ENCODE measurements at regions not wholly inside any gene's neighbourhood (a gene's known extent, or its start where the extent isn't known, plus 50 kb on each side); places are given as distances from the start of the nearest gene placed in this dataset.

GRCh38 chr2:217732992-217733391, 269.8 kb downstream of the TNS1 start:
- H3K27ac ChIP-seq (ENCODE audit: low read length) = no peak overlapping the region
- no peak overlapping the region for H3K4me3 ChIP-seq (ENCODE audit: low read depth in 2 of 2, low read length in 2 of 2)
- intact Hi-C loops (cut with micrococcal nuclease; ENCODE audit: unreplicated experiment) (no loop called here), in situ Hi-C loops (cut with HindIII; ENCODE audit: low pct_unique_long_range_greater_than_20kb, low sequenced_read_pairs) (no loop called here)
- no TSS peak for BruUV-seq (replicated peaks)
- no peak for ATAC-seq
- no peaks in the 10 kb centered on the region for H3K36me3 ChIP-seq (ENCODE audit: control insufficient read depth, insufficient read depth, low read length)
- no peak for DNase-seq (ENCODE audit: low read depth, low spot score)
- no peaks in the 10 kb centered on the region for H3K4me1 ChIP-seq (ENCODE audit: control insufficient read depth, insufficient read depth, low read length)
- H3K9me3 ChIP-seq (ENCODE audit: control insufficient read depth, insufficient read depth, low read depth, low read length) = no peaks in the 10 kb centered on the region
- H3K27me3 ChIP-seq (ENCODE audit: control insufficient read depth, insufficient read depth, low read length) = peaks cover 5% of the 10 kb centered on the region
- no peak for TF ChIP-seq TCF7L2 (IDR thresholded peaks at IDR 0.05; ENCODE audit: low read depth, low read length)
- no peak for TF ChIP-seq CTCF (IDR thresholded peaks at IDR 0.05)
- no peak for TF ChIP-seq POLR2AphosphoS5 (IDR thresholded peaks at IDR 0.05; ENCODE audit: low read depth, low read length)
- TF ChIP-seq SIN3A (IDR thresholded peaks at IDR 0.05; ENCODE audit: borderline replicate concordance, insufficient read depth, low read depth, low read length) = no peak
- TF ChIP-seq REST (IDR thresholded peaks at IDR 0.05; ENCODE audit: insufficient read depth in 1 of 2, low read depth in 2 of 2, low read length in 1 of 2) = no peak
- POLR2A ChIA-PET = interaction anchor here (0.5 kb wide), 1 partner anchor 16 kb away, joined by 19 read pairs; no protein-coding TSS in a partner anchor
- CTCF ChIA-PET = no interaction called here

- Histone ChIP-seq H3K4me3 (ENCODE audit: low read depth in 2 of 2, low read length in 2 of 2) (no peak overlapping the region), H3K4me1 (ENCODE audit: control insufficient read depth, insufficient read depth, low read length) (no peaks in the 10 kb centered on the region), H3K36me3 (ENCODE audit: control insufficient read depth, insufficient read depth, low read length) (no peaks in the 10 kb centered on the region), H3K27ac (ENCODE audit: low read length) (no peak overlapping the region), H3K27me3 (ENCODE audit: control insufficient read depth, insufficient read depth, low read length) (peaks cover 5% of the 10 kb centered on the region), H3K9me3 (ENCODE audit: control insufficient read depth, insufficient read depth, low read depth, low read length) (no peaks in the 10 kb centered on the region)
- TF ChIP-seq REST (IDR thresholded peaks at IDR 0.05; ENCODE audit: insufficient read depth in 1 of 2, low read depth in 2 of 2, low read length in 1 of 2) (no peak), CTCF (IDR thresholded peaks at IDR 0.05) (no peak), SIN3A (IDR thresholded peaks at IDR 0.05; ENCODE audit: borderline replicate concordance, insufficient read depth, low read depth, low read length) (no peak), TCF7L2 (IDR thresholded peaks at IDR 0.05; ENCODE audit: low read depth, low read length) (no peak), POLR2AphosphoS5 (IDR thresholded peaks at IDR 0.05; ENCODE audit: low read depth, low read length) (no peak)
- no TSS peak for BruUV-seq (replicated peaks)
- no peak for ATAC-seq
- intact Hi-C loops (cut with micrococcal nuclease; ENCODE audit: unreplicated experiment) = no loop called here
- no peak for DNase-seq (ENCODE audit: low read depth, low spot score)
- POLR2A ChIA-PET = no interaction called here
- CTCF ChIA-PET = interaction anchor here (0.6 kb wide), 1 partner anchor 571 kb away, joined by 4 read pairs; no protein-coding TSS in a partner anchor
- in situ Hi-C loops (cut with HindIII; ENCODE audit: low pct_unique_long_range_greater_than_20kb, low sequenced_read_pairs) = no loop called here
Measured at GRCh38 chr2:217731805-217732204, 271.0 kb downstream of the TNS1 start.

All from Panc1 (cell line).